Esophagus muscularis mucosa (tissue), 4 donors: ENCODE measurements at regions not wholly inside any gene's neighbourhood (a gene's known extent, or its start where the extent isn't known, plus 50 kb on each side); places are given as distances from the start of the nearest gene placed in this dataset.

Experiments used
- DNase-seq: peaks from one replicate; pipeline ENCODE4 v3.0.0-alpha.2; 2017; ENCODE audit errors: extremely low spot score
- H3K27ac ChIP-seq, 4 donors: fragments of 200-600 bp; sonication (generic); replicated peaks in 1 of 4; 1 replicate in 3 of 4; 2 replicates in 1 of 4; pipeline ENCODE4 v1.5.1; 2016 to 2019; ENCODE audit warnings: mild to moderate bottlenecking in 1 of 4
- H3K27me3 ChIP-seq, 4 donors: fragments of 200-600 bp; sonication (generic); one replicate each; pipeline versions ENCODE4 v1.5.1 to v1.6.0; 2016 to 2019
- H3K36me3 ChIP-seq, 4 donors: fragments of 200-600 bp; sonication (generic); one replicate each; pipeline ENCODE4 v1.5.1; 2016 to 2019
- H3K4me1 ChIP-seq, 4 donors: fragments of 200-600 bp; sonication (generic); one replicate each; pipeline ENCODE4 v1.5.1; 2016 to 2019
- H3K4me3 ChIP-seq, 4 donors: fragments of 200-600 bp; sonication (generic); 1 replicate in 2 of 4; 2 replicates in 2 of 4; pipeline ENCODE4 v1.5.1; 2016 to 2019; ENCODE audit warnings: mild to moderate bottlenecking in 4 of 4, moderate library complexity in 1 of 4
- H3K9me3 ChIP-seq, 4 donors: fragments of 200-600 bp; sonication (generic); 1 replicate in 3 of 4; 2 replicates in 1 of 4; pipeline ENCODE4 v1.5.1; 2016 to 2019
- EP300 ChIP-seq: sonication (generic); formaldehyde crosslinking; IDR thresholded peaks from one replicate; pipeline ENCODE4 v1.6.1; 2017; ENCODE audit warnings: antibody characterized with exemption
- POLR2A ChIP-seq: fragments of 450-650 bp; IDR thresholded peaks from one replicate; pipeline ENCODE4 v1.6.1; 2017; ENCODE audit warnings: antibody characterized with exemption, moderate library complexity, mild to moderate bottlenecking, low read depth
- POLR2AphosphoS5 ChIP-seq, 2 donors: sonication (generic); formaldehyde crosslinking; IDR thresholded peaks; one replicate each; pipeline ENCODE4 v1.6.1; 2017; ENCODE audit warnings: antibody characterized with exemption in 2 of 2
- WGBS: methylation state at CpG from one replicate; pipeline ENCODE4 v1.1.5; 2018; 5-methylcytosine and 5-hydroxymethylcytosine counted together
- intact Hi-C: fragments of 100-400 bp; cut with DNase I; formaldehyde crosslinking; loops from one replicate; pipeline ENCODE4 v1.15.1; 2023
- TF ChIP-seq, protein P1 (sequence below), 3 experiments: fragments of 200-600 bp in 2 of 3; fragments of 450-650 bp in 1 of 3; sonication (generic) in 2 of 3; IDR thresholded peaks; one replicate each; pipeline ENCODE4 v1.5.1; 2017 to 2019; ENCODE audit warnings: antibody characterized with exemption in 3 of 3, mild to moderate bottlenecking in 2 of 3, moderate library complexity in 1 of 3

GRCh38 chr7:142327628-142328405, 70.0 kb upstream of the PRSS58 start:
- Histone ChIP-seq H3K36me3 (no peaks in the 10 kb centered on the region), H3K27ac (no peak overlapping the region), H3K27me3 (peaks cover 0 to 27% (median 0%) of the 10 kb centered on the region in 4 donors), H3K4me3 (no peak overlapping the region), H3K9me3 (no peaks in the 10 kb centered on the region), H3K4me1 (no peaks in the 10 kb centered on the region)
- DNase-seq, result no peak
- TF ChIP-seq, protein P1, sequence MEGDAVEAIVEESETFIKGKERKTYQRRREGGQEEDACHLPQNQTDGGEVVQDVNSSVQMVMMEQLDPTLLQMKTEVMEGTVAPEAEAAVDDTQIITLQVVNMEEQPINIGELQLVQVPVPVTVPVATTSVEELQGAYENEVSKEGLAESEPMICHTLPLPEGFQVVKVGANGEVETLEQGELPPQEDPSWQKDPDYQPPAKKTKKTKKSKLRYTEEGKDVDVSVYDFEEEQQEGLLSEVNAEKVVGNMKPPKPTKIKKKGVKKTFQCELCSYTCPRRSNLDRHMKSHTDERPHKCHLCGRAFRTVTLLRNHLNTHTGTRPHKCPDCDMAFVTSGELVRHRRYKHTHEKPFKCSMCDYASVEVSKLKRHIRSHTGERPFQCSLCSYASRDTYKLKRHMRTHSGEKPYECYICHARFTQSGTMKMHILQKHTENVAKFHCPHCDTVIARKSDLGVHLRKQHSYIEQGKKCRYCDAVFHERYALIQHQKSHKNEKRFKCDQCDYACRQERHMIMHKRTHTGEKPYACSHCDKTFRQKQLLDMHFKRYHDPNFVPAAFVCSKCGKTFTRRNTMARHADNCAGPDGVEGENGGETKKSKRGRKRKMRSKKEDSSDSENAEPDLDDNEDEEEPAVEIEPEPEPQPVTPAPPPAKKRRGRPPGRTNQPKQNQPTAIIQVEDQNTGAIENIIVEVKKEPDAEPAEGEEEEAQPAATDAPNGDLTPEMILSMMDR (IDR thresholded peaks at IDR 0.05), result no peak
- TF ChIP-seq POLR2A (no peak), EP300 (no peak), POLR2AphosphoS5 (IDR thresholded peaks at IDR 0.05) (no peak)
- intact Hi-C loops, result no loop called here
- 46% methylated on average over 11 of the region's 11 CpGs for WGBS

- Histone ChIP-seq H3K9me3 (no peaks in the 10 kb centered on the region), H3K36me3 (no peaks in the 10 kb centered on the region), H3K4me1 (no peaks in the 10 kb centered on the region), H3K27ac (no peak overlapping the region), H3K4me3 (no peak overlapping the region), H3K27me3 (peaks cover 0 to 31% (median 0%) of the 10 kb centered on the region in 4 donors)
- DNase-seq, result no peak
- intact Hi-C loops, result no loop called here
- WGBS, result 23% methylated on average over 4 of the region's 4 CpGs
- TF ChIP-seq, protein P1 (IDR thresholded peaks at IDR 0.05), result no peak
- no peak for TF ChIP-seq POLR2AphosphoS5 (IDR thresholded peaks at IDR 0.05)
Measured at GRCh38 chr7:142323706-142324105, 65.8 kb upstream of the PRSS58 start.

- intact Hi-C loops, result no loop called here
- Histone ChIP-seq H3K27ac (no peak overlapping the region), H3K27me3 (peaks cover 0 to 20% (median 0%) of the 10 kb centered on the region in 4 donors), H3K36me3 (no peaks in the 10 kb centered on the region), H3K9me3 (no peaks in the 10 kb centered on the region), H3K4me3 (no peak overlapping the region), H3K4me1 (no peaks in the 10 kb centered on the region)
- 69% methylated on average over 7 of the region's 7 CpGs for WGBS
- TF ChIP-seq POLR2A (no peak), POLR2AphosphoS5 (IDR thresholded peaks at IDR 0.05) (no peak), EP300 (no peak)
- TF ChIP-seq, protein P1 (IDR thresholded peaks at IDR 0.05), result no peak
- DNase-seq, result no peak
Measured at GRCh38 chr7:142321391-142321790, 63.5 kb upstream of the PRSS58 start.

DNA sequence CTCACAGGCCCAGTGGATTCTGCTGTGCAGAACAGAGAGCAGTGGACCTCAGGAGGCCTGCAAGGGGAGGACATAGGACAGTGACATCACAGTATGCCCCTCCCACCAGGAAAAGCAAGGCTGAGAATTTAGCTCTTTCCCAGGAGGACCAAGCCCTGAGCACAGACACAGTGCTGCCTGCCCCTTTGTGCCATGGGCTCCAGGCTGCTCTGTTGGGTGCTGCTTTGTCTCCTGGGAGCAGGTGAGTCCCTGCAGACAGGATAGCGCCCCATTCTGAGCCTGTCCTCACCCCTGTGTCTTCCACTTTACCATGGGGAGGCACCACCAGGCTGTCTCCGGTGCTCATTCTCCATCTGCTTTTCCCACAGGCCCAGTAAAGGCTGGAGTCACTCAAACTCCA, 63.0 kb upstream of the PRSS58 start:
- no peaks in the 10 kb centered on the region for H3K9me3 ChIP-seq
- intact Hi-C loops, result no loop called here
- H3K27ac ChIP-seq, result no peak overlapping the region
- TF ChIP-seq POLR2A (no peak), POLR2AphosphoS5 (IDR thresholded peaks at IDR 0.05) (no peak)
- H3K4me1 ChIP-seq, result no peaks in the 10 kb centered on the region
- H3K36me3 ChIP-seq, result no peaks in the 10 kb centered on the region
- H3K4me3 ChIP-seq, result no peak overlapping the region
- WGBS, result 80% methylated on average over 1 of the region's 2 CpGs
- H3K27me3 ChIP-seq, result peaks cover 0 to 20% (median 0%) of the 10 kb centered on the region in 4 donors
- DNase-seq, result no peak

DNA sequence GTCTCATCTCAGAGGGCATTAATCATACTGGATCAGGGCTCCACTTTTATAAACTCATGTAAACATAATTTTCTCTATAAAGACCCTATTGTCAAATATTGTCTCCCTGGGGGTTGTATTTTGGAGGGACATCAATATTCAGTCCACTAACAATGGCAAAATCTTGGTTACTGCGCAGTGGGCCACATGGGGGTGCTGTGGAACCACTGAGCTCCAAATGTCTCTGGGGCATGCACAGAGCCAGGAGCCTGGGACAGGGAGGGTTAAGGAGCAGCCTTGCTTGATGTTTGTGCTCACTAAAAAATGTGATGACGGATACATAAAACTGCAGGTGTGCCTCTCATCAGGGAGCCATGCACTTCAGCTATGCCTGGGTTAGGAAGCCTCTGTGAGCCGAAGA, 62.1 kb upstream of the PRSS58 start:
- no peak for TF ChIP-seq POLR2A
- TF ChIP-seq, protein P1 (IDR thresholded peaks at IDR 0.05), result no peak
- TF ChIP-seq POLR2AphosphoS5 (IDR thresholded peaks at IDR 0.05), result no peak
- no peak for TF ChIP-seq EP300
- H3K4me3 ChIP-seq, result no peak overlapping the region
- H3K4me1 ChIP-seq, result no peaks in the 10 kb centered on the region
- peaks cover 0 to 20% (median 0%) of the 10 kb centered on the region in 4 donors for H3K27me3 ChIP-seq
- no peaks in the 10 kb centered on the region for H3K9me3 ChIP-seq
- intact Hi-C loops, result no loop called here
- 39% methylated on average over 3 of the region's 3 CpGs for WGBS
- H3K27ac ChIP-seq, result no peak overlapping the region
- no peak for DNase-seq
- no peaks in the 10 kb centered on the region for H3K36me3 ChIP-seq
